ENCODE measurements at regions not wholly inside any gene's neighbourhood (a gene's known extent, or its start where the extent isn't known, plus 50 kb on each side); places are given as distances from the start of the nearest gene placed in this dataset.

GRCh38 chr13:90760639-90761038, 586.8 kb upstream of the MIR17HG start:
- DNase-seq (ENCODE audit: low spot score): no peak
- no peaks in the 10 kb centered on the region for H3K27me3 Mint-ChIP-seq
- no peak for ATAC-seq
- H3K9me3 Mint-ChIP-seq: peaks cover 12% of the 10 kb centered on the region
- no peaks in the 10 kb centered on the region for H3K4me1 Mint-ChIP-seq (ENCODE audit: low read depth in 2 of 2)
- H3K27ac Mint-ChIP-seq: no peak overlapping the region
- H3K36me3 Mint-ChIP-seq: no peaks in the 10 kb centered on the region
- no peak overlapping the region for H3K4me3 Mint-ChIP-seq

- Mint-ChIP-seq H3K27ac (no peak overlapping the region), H3K4me1 (ENCODE audit: low read depth in 2 of 2) (no peaks in the 10 kb centered on the region), H3K27me3 (no peaks in the 10 kb centered on the region), H3K36me3 (no peaks in the 10 kb centered on the region), H3K4me3 (no peak overlapping the region), H3K9me3 (peaks cover 5% of the 10 kb centered on the region)
- DNase-seq (ENCODE audit: low spot score) (no peak), ATAC-seq (no peak)
Observed at GRCh38 chr13:90763476-90764150, 583.9 kb upstream of the MIR17HG start.

GRCh38 chr13:90766386-90766902, 581.0 kb upstream of the MIR17HG start:
- ATAC-seq (no peak), DNase-seq (ENCODE audit: low spot score) (no peak)
- Mint-ChIP-seq H3K36me3 (no peaks in the 10 kb centered on the region), H3K4me3 (no peak overlapping the region), H3K9me3 (peaks cover 9% of the 10 kb centered on the region), H3K4me1 (ENCODE audit: low read depth in 2 of 2) (no peaks in the 10 kb centered on the region), H3K27ac (no peak overlapping the region), H3K27me3 (no peaks in the 10 kb centered on the region)

- H3K27me3 Mint-ChIP-seq: no peaks in the 10 kb centered on the region
- H3K36me3 Mint-ChIP-seq: no peaks in the 10 kb centered on the region
- DNase-seq (ENCODE audit: low spot score): no peak
- H3K4me3 Mint-ChIP-seq: no peak overlapping the region
- H3K4me1 Mint-ChIP-seq (ENCODE audit: low read depth in 2 of 2): no peaks in the 10 kb centered on the region
- no peak for ATAC-seq
- H3K9me3 Mint-ChIP-seq: peaks cover 4% of the 10 kb centered on the region
- H3K27ac Mint-ChIP-seq: no peak overlapping the region
Observed at GRCh38 chr13:90768116-90768515, 579.4 kb upstream of the MIR17HG start.

- DNase-seq (ENCODE audit: low spot score) (no peak), ATAC-seq (no peak)
- Mint-ChIP-seq H3K9me3 (peaks cover 4% of the 10 kb centered on the region), H3K27me3 (no peaks in the 10 kb centered on the region), H3K27ac (no peak overlapping the region), H3K36me3 (no peaks in the 10 kb centered on the region), H3K4me3 (no peak overlapping the region), H3K4me1 (ENCODE audit: low read depth in 2 of 2) (no peaks in the 10 kb centered on the region)
Observed at GRCh38 chr13:90769387-90769786, 578.1 kb upstream of the MIR17HG start.

GRCh38 chr13:90770334-90770733, 577.2 kb upstream of the MIR17HG start:
- H3K27ac Mint-ChIP-seq: no peak overlapping the region
- no peaks in the 10 kb centered on the region for H3K36me3 Mint-ChIP-seq
- DNase-seq (ENCODE audit: low spot score) (no peak), ATAC-seq (no peak)
- no peak overlapping the region for H3K4me3 Mint-ChIP-seq
- no peaks in the 10 kb centered on the region for H3K4me1 Mint-ChIP-seq (ENCODE audit: low read depth in 2 of 2)
- no peaks in the 10 kb centered on the region for H3K27me3 Mint-ChIP-seq
- H3K9me3 Mint-ChIP-seq: peaks cover 4% of the 10 kb centered on the region

- H3K4me1 Mint-ChIP-seq (ENCODE audit: low read depth in 2 of 2): no peaks in the 10 kb centered on the region
- H3K27ac Mint-ChIP-seq: no peak overlapping the region
- peaks cover 11% of the 10 kb centered on the region for H3K9me3 Mint-ChIP-seq
- H3K27me3 Mint-ChIP-seq: no peaks in the 10 kb centered on the region
- no peak for DNase-seq (ENCODE audit: low spot score)
- no peak for ATAC-seq
- no peak overlapping the region for H3K4me3 Mint-ChIP-seq
- H3K36me3 Mint-ChIP-seq: no peaks in the 10 kb centered on the region
Observed at GRCh38 chr13:90773681-90774080, 573.8 kb upstream of the MIR17HG start.

- H3K27ac Mint-ChIP-seq: no peak overlapping the region
- H3K4me1 Mint-ChIP-seq (ENCODE audit: low read depth in 2 of 2): no peaks in the 10 kb centered on the region
- H3K4me3 Mint-ChIP-seq: no peak overlapping the region
Observed at GRCh38 chr13:90776051-90776748, 571.3 kb upstream of the MIR17HG start.

GRCh38 chr13:90783273-90783672, 564.2 kb upstream of the MIR17HG start:
- Mint-ChIP-seq H3K4me1 (ENCODE audit: low read depth in 2 of 2) (no peaks in the 10 kb centered on the region), H3K4me3 (no peak overlapping the region), H3K36me3 (no peaks in the 10 kb centered on the region), H3K9me3 (no peaks in the 10 kb centered on the region), H3K27ac (no peak overlapping the region), H3K27me3 (no peaks in the 10 kb centered on the region)
- no peak for ATAC-seq
- no peak for DNase-seq (ENCODE audit: low spot score)

More at GRCh38 chr13:90776051-90776748, 571.3 kb upstream of the MIR17HG start:
- no peak for ATAC-seq
- Mint-ChIP-seq H3K27me3 (no peaks in the 10 kb centered on the region), H3K9me3 (peaks cover 7% of the 10 kb centered on the region), H3K36me3 (no peaks in the 10 kb centered on the region)
- DNase-seq (ENCODE audit: low spot score): no peak

GRCh38 chr13:90787007-90787406, 560.5 kb upstream of the MIR17HG start:
- DNase-seq (ENCODE audit: low spot score) (no peak), ATAC-seq (no peak)
- H3K4me3 Mint-ChIP-seq: no peak overlapping the region
- H3K4me1 Mint-ChIP-seq (ENCODE audit: low read depth in 2 of 2): no peaks in the 10 kb centered on the region
- H3K36me3 Mint-ChIP-seq: no peaks in the 10 kb centered on the region
- peaks cover 2% of the 10 kb centered on the region for H3K9me3 Mint-ChIP-seq
- no peak overlapping the region for H3K27ac Mint-ChIP-seq
- H3K27me3 Mint-ChIP-seq: no peaks in the 10 kb centered on the region

GRCh38 chr13:90792335-90792734, 555.2 kb upstream of the MIR17HG start:
- no peak overlapping the region for H3K27ac Mint-ChIP-seq
- H3K9me3 Mint-ChIP-seq: peaks cover 9% of the 10 kb centered on the region
- no peak for DNase-seq (ENCODE audit: low spot score)
- H3K27me3 Mint-ChIP-seq: no peaks in the 10 kb centered on the region
- H3K4me3 Mint-ChIP-seq: no peak overlapping the region
- no peaks in the 10 kb centered on the region for H3K4me1 Mint-ChIP-seq (ENCODE audit: low read depth in 2 of 2)
- H3K36me3 Mint-ChIP-seq: no peaks in the 10 kb centered on the region
- no peak for ATAC-seq

- Mint-ChIP-seq H3K36me3 (no peaks in the 10 kb centered on the region), H3K4me1 (ENCODE audit: low read depth in 2 of 2) (no peaks in the 10 kb centered on the region), H3K9me3 (peaks cover 9% of the 10 kb centered on the region), H3K4me3 (no peak overlapping the region), H3K27me3 (no peaks in the 10 kb centered on the region), H3K27ac (no peak overlapping the region)
- ATAC-seq (no peak), DNase-seq (ENCODE audit: low spot score) (no peak)
Observed at GRCh38 chr13:90793261-90793820, 554.1 kb upstream of the MIR17HG start.

GRCh38 chr13:90796474-90796873, 551.0 kb upstream of the MIR17HG start:
- no peaks in the 10 kb centered on the region for H3K4me1 Mint-ChIP-seq (ENCODE audit: low read depth in 2 of 2)
- DNase-seq (ENCODE audit: low spot score): no peak
- no peaks in the 10 kb centered on the region for H3K27me3 Mint-ChIP-seq
- no peak overlapping the region for H3K4me3 Mint-ChIP-seq
- no peak overlapping the region for H3K27ac Mint-ChIP-seq
- ATAC-seq: no peak
- peaks cover 9% of the 10 kb centered on the region for H3K9me3 Mint-ChIP-seq
- no peaks in the 10 kb centered on the region for H3K36me3 Mint-ChIP-seq

GRCh38 chr13:90797335-90797734, 550.2 kb upstream of the MIR17HG start:
- Mint-ChIP-seq H3K27me3 (no peaks in the 10 kb centered on the region), H3K27ac (no peak overlapping the region), H3K36me3 (no peaks in the 10 kb centered on the region), H3K4me1 (ENCODE audit: low read depth in 2 of 2) (no peaks in the 10 kb centered on the region), H3K4me3 (no peak overlapping the region), H3K9me3 (peaks cover 6% of the 10 kb centered on the region)
- ATAC-seq (no peak), DNase-seq (ENCODE audit: low spot score) (no peak)

Data from natural killer cell treated with Interleukin-12 subunit alpha and Interleukin-12 subunit beta and Interleukin-15 and Interleukin-18, amount 100 ng/mL, for 72 hours (primary cell).